ENCODE measurements at regions not wholly inside any gene's neighbourhood (a gene's known extent, or its start where the extent isn't known, plus 50 kb on each side); places are given as distances from the start of the nearest gene placed in this dataset.
A peak's percentile ranks its signal among the peaks of the same experiment; 100 is the strongest.

- DNase-seq: no peak
Observed at GRCh38 chr2:157933160-157933920, 57.2 kb upstream of the ACVR1 start.

GRCh38 chr2:157932480-157933159 is 56.5 kb upstream of the ACVR1 start:
- DNase-seq: no peak

GRCh38 chr2:157931542-157931941 is 55.4 kb upstream of the ACVR1 start:
- DNase-seq: no peak

DNA sequence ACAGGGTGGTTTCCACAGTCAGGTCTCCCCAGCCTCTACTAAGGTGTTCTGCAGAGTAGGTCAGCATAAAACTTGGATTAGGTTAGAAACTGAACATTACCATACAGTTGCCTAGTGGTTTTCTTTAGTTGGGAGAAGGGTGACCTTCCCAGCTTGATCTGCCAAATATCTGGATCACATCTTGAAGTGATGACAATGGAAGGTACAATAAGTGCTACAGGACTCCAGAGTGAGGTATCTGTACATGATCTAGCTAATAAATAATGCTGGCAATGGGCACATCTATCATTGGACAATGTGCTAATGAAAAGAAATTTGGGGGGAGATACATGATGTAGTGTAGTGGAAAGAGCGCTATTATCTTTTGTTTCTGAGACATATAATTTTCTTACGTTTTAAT is 54.6 kb upstream of the ACVR1 start:
- no peak for DNase-seq

- peak in 1 of 2 donors; percentile 38 for DNase-seq
Observed at GRCh38 chr2:157929871-157930667, 53.9 kb upstream of the ACVR1 start.

DNA sequence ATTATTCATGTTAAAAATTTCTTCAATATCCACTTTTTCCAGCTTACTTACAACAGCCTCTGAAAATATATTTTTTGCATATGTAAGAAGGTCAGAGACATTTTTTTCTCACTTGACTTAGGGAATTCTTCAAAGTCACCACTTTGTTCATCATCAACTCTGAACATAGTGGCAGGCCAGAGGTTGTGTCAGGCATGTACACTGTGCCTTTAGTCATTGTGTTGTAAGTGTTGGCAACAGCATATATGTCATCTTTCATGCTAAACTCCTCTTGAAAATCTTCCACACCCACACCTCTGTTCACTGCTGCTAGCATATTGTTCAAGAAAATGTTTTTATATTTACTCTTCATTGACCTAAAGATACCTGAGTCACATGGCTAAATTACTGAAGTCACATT is 52.2 kb upstream of the ACVR1 start:
- no peak for DNase-seq

GRCh38 chr2:157927155-157927554 is 51.0 kb upstream of the ACVR1 start:
- DNase-seq: no peak
